HL-60 (cell line): ENCODE measurements at regions not wholly inside any gene's neighbourhood (a gene's known extent, or its start where the extent isn't known, plus 50 kb on each side); places are given as distances from the start of the nearest gene placed in this dataset.

Experiments used
- DNase-seq, 2 experiments: peaks; one replicate each; pipeline ENCODE4 v3.0.0-alpha.2; 2010 to 2020; ENCODE audit warnings: low read depth in 1 of 2, low spot score in 1 of 2
- H3K27ac ChIP-seq: fragments of 250-450 bp; sonication (Bioruptor Pico); replicated peaks from 2 replicates; pipeline ENCODE4 v1.5.1; 2020; ENCODE audit warnings: mild to moderate bottlenecking, moderate library complexity
- H3K27me3 ChIP-seq: fragments of 250-450 bp; sonication (Bioruptor Pico); 2 replicates; pipeline ENCODE4 v1.5.1; 2021; ENCODE audit warnings: mild to moderate bottlenecking, moderate library complexity; ENCODE audit not compliant: insufficient read depth, poor library complexity, severe bottlenecking
- H3K4me3 ChIP-seq: replicated peaks from 2 replicates; pipeline ENCODE4 v1.5.1; 2011; ENCODE audit warnings: mild to moderate bottlenecking, control low read depth, low read length; ENCODE audit not compliant: insufficient read depth
- GABPA ChIP-seq: IDR thresholded peaks from 2 replicates; pipeline ENCODE4 v1.6.1; 2012; ENCODE audit warnings: low read depth
- POLR2AphosphoS5 ChIP-seq: IDR thresholded peaks from 2 replicates; pipeline ENCODE4 v1.6.1; 2012; ENCODE audit warnings: low read depth
- REST ChIP-seq: IDR thresholded peaks from 2 replicates; pipeline ENCODE4 v1.6.1; 2012; ENCODE audit warnings: low read depth; ENCODE audit not compliant: insufficient replicate concordance
- SPI1 ChIP-seq: IDR thresholded peaks from 2 replicates; pipeline ENCODE4 v1.6.1; 2012; ENCODE audit warnings: low read depth, mild to moderate bottlenecking, borderline replicate concordance
- TF ChIP-seq, protein P1 (sequence below): IDR thresholded peaks from one replicate; pipeline ENCODE4 v1.5.1; 2011; ENCODE audit warnings: low read length, control low read depth, inconsistent platforms; ENCODE audit not compliant: insufficient read depth

DNA sequence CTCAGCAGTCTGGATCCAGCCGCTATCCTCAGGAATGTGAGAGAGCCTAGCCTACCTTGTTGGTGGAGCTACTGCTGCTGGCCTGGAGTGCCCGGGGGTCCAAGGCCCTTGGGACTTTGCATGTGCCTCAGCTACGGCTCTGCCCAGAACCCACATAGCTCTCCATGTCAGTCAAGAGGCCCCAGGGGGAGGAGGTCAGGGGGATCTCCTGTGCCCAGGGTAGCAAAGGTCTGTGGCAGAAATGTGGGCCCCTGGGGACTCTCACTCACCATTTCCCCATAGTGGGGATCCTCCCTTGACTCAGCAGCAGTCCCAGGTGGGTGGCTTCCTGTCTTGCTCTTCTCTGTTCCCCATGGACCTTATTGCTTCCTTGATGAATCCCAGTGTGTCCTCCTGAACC is 342.7 kb upstream of the CHAC2 start:
- TF ChIP-seq REST (no peak), POLR2AphosphoS5 (no peak), GABPA (no peak), SPI1 (no peak)
- TF ChIP-seq, protein P1, sequence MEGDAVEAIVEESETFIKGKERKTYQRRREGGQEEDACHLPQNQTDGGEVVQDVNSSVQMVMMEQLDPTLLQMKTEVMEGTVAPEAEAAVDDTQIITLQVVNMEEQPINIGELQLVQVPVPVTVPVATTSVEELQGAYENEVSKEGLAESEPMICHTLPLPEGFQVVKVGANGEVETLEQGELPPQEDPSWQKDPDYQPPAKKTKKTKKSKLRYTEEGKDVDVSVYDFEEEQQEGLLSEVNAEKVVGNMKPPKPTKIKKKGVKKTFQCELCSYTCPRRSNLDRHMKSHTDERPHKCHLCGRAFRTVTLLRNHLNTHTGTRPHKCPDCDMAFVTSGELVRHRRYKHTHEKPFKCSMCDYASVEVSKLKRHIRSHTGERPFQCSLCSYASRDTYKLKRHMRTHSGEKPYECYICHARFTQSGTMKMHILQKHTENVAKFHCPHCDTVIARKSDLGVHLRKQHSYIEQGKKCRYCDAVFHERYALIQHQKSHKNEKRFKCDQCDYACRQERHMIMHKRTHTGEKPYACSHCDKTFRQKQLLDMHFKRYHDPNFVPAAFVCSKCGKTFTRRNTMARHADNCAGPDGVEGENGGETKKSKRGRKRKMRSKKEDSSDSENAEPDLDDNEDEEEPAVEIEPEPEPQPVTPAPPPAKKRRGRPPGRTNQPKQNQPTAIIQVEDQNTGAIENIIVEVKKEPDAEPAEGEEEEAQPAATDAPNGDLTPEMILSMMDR = no peak
- no peak overlapping the region for H3K4me3 ChIP-seq
- no peak for DNase-seq
- no peaks in the 10 kb centered on the region for H3K27me3 ChIP-seq
- no peak overlapping the region for H3K27ac ChIP-seq

DNA sequence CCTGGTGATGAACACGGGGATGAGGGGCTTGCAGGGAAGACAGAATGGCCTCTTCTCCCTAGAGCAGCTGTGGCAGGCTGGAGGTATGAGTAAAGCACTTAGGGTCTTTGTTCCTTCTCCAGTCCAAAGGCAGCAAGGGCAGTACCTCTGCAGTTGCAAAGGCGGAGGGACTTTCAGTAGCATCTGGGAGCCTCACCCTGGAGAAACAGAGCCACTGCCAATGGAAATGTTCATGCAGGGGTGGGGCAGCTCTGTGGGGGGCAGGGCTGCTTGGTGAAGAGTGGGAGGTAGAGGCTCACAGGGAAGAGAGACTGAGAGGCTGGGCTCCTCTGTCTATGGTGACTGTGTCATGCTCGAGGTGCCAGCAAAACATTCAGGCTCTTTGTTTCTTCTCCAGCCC is 344.1 kb upstream of the CHAC2 start:
- Histone ChIP-seq H3K27ac (no peak overlapping the region), H3K4me3 (no peak overlapping the region), H3K27me3 (no peaks in the 10 kb centered on the region)
- DNase-seq = no peak
- no peak for TF ChIP-seq REST
- TF ChIP-seq, protein P1 = no peak
- no peak for TF ChIP-seq POLR2AphosphoS5
- TF ChIP-seq SPI1 = no peak
- no peak for TF ChIP-seq GABPA

- DNase-seq = peak; percentile 0 to 52
- no peak overlapping the region for H3K27ac ChIP-seq
- no peak overlapping the region for H3K4me3 ChIP-seq
- TF ChIP-seq, protein P1 = peak; percentile 26
- TF ChIP-seq SPI1 = no peak
- no peaks in the 10 kb centered on the region for H3K27me3 ChIP-seq
Measured at GRCh38 chr2:53422979-53423378, 344.6 kb upstream of the CHAC2 start.

- TF ChIP-seq, protein P1 = no peak
- no peak for TF ChIP-seq REST
- no peak for TF ChIP-seq SPI1
- TF ChIP-seq POLR2AphosphoS5 = no peak
- no peak for TF ChIP-seq GABPA
- DNase-seq = no peak
- Histone ChIP-seq H3K27me3 (no peaks in the 10 kb centered on the region), H3K4me3 (no peak overlapping the region), H3K27ac (no peak overlapping the region)
Measured at GRCh38 chr2:53417385-53417784, 350.2 kb upstream of the CHAC2 start.
